GM23338 (cell line): ENCODE measurements at regions not wholly inside any gene's neighbourhood (a gene's known extent, or its start where the extent isn't known, plus 50 kb on each side); places are given as distances from the start of the nearest gene placed in this dataset.

ENCODE experiments used
- CREB1 ChIP-seq: fragments of 250-450 bp; sonication (Bioruptor Pico); IDR thresholded peaks from 2 replicates; pipeline ENCODE4 v1.5.0; 2020; ENCODE audit warnings: low read depth, mild to moderate bottlenecking, moderate library complexity
- EZH2 ChIP-seq: fragments of 200-600 bp; sonication (generic); IDR thresholded peaks from one replicate; pipeline ENCODE4 v1.8.0; 2017; ENCODE audit warnings: antibody characterized with exemption, mild to moderate bottlenecking, low read depth; ENCODE audit not compliant: unreplicated experiment
- EZH2phosphoT487 ChIP-seq: fragments of 200-600 bp; sonication (generic); IDR thresholded peaks from one replicate; pipeline ENCODE4 v1.8.1; 2018; ENCODE audit warnings: antibody characterized with exemption; ENCODE audit not compliant: unreplicated experiment
- JUNB ChIP-seq: IDR thresholded peaks from one replicate; pipeline ENCODE4 v1.6.1; 2016; ENCODE audit warnings: antibody characterized with exemption; ENCODE audit not compliant: unreplicated experiment
- NANOG ChIP-seq: IDR thresholded peaks from 2 replicates; pipeline ENCODE4 v1.6.1; 2016; ENCODE audit warnings: antibody characterized with exemption, borderline replicate concordance
- POLR2AphosphoS5 ChIP-seq: IDR thresholded peaks from 2 replicates; pipeline ENCODE4 v1.6.1; 2016; ENCODE audit warnings: antibody characterized with exemption, low read depth
- STAT1 ChIP-seq: IDR thresholded peaks from one replicate; pipeline ENCODE4 v1.6.1; 2016; ENCODE audit warnings: antibody characterized with exemption; ENCODE audit not compliant: unreplicated experiment
- ZNF114 ChIP-seq: fragments of 250-450 bp; sonication (Bioruptor Pico); IDR thresholded peaks from 2 replicates; pipeline ENCODE4 v1.5.0; 2020; ENCODE audit warnings: mild to moderate bottlenecking, moderate library complexity
- TF ChIP-seq, protein P1 (sequence below), 2 experiments: fragments of 200-600 bp in 1 of 2; sonication (generic) in 1 of 2; conservative IDR thresholded peaks; 2 replicates each; pipeline versions ENCODE4 v1.5.1 to v1.6.1; 2016 to 2017; ENCODE audit warnings: antibody characterized with exemption in 2 of 2, low read depth in 2 of 2, mild to moderate bottlenecking in 2 of 2, moderate library complexity in 1 of 2
- TF ChIP-seq, protein P2 (sequence below): IDR thresholded peaks from one replicate; pipeline ENCODE4 v1.6.1; 2018; ENCODE audit warnings: antibody characterized with exemption; ENCODE audit not compliant: unreplicated experiment
- TF ChIP-seq, protein P3 (sequence below): fragments of 250-450 bp; sonication (Bioruptor Pico); IDR thresholded peaks from 2 replicates; pipeline ENCODE4 v1.5.0; 2020; ENCODE audit warnings: mild to moderate bottlenecking, moderate library complexity
- TF ChIP-seq, protein P4 (sequence below): IDR thresholded peaks from 2 replicates; pipeline ENCODE4 v1.6.1; 2016; ENCODE audit warnings: antibody characterized with exemption

DNA sequence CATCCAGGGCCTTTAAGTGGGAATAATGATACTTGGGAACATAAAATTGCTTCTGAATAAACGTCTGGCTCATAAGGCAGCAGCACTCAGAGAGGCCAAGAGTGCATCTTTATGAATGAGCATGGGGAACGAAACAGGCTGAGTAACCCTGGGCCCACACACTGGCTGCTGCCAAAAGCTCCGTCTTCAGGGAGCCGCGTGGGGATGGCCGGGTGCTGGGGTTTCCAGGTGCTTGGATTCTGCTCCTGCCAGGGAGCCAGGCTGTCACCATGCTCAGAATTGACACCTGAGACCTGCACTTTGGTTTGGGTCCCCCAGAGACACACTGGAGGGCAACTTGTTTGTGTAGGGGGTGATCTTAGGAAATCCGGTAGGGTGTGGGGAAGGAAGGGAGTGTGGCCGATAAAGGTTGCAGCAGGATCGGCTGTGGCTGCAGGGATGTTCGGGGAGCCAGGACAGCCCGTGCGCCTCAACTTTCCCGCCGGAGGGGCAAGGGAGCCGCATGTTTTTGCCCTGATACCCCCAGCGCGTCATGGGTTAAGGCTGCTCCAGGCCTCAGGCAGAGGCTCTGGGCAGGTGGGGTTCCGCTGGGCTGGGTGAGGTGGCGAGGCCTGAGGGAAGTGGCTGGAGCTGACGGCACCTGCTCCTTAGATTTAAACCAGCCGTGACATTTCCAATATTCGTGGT is 101.8 kb downstream of the YTHDF1 start:
- TF ChIP-seq, protein P1, sequence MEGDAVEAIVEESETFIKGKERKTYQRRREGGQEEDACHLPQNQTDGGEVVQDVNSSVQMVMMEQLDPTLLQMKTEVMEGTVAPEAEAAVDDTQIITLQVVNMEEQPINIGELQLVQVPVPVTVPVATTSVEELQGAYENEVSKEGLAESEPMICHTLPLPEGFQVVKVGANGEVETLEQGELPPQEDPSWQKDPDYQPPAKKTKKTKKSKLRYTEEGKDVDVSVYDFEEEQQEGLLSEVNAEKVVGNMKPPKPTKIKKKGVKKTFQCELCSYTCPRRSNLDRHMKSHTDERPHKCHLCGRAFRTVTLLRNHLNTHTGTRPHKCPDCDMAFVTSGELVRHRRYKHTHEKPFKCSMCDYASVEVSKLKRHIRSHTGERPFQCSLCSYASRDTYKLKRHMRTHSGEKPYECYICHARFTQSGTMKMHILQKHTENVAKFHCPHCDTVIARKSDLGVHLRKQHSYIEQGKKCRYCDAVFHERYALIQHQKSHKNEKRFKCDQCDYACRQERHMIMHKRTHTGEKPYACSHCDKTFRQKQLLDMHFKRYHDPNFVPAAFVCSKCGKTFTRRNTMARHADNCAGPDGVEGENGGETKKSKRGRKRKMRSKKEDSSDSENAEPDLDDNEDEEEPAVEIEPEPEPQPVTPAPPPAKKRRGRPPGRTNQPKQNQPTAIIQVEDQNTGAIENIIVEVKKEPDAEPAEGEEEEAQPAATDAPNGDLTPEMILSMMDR (conservative IDR thresholded peaks at IDR 0.05; ENCODE audit: low read depth in 2 of 2): no peak
- TF ChIP-seq POLR2AphosphoS5 (no peak), EZH2 (no peak), CREB1 (no peak), EZH2phosphoT487 (no peak), JUNB (no peak), ZNF114 (CRISPR knock-in tag) (no peak), STAT1 (no peak), NANOG (no peak)
- TF ChIP-seq, protein P2, sequence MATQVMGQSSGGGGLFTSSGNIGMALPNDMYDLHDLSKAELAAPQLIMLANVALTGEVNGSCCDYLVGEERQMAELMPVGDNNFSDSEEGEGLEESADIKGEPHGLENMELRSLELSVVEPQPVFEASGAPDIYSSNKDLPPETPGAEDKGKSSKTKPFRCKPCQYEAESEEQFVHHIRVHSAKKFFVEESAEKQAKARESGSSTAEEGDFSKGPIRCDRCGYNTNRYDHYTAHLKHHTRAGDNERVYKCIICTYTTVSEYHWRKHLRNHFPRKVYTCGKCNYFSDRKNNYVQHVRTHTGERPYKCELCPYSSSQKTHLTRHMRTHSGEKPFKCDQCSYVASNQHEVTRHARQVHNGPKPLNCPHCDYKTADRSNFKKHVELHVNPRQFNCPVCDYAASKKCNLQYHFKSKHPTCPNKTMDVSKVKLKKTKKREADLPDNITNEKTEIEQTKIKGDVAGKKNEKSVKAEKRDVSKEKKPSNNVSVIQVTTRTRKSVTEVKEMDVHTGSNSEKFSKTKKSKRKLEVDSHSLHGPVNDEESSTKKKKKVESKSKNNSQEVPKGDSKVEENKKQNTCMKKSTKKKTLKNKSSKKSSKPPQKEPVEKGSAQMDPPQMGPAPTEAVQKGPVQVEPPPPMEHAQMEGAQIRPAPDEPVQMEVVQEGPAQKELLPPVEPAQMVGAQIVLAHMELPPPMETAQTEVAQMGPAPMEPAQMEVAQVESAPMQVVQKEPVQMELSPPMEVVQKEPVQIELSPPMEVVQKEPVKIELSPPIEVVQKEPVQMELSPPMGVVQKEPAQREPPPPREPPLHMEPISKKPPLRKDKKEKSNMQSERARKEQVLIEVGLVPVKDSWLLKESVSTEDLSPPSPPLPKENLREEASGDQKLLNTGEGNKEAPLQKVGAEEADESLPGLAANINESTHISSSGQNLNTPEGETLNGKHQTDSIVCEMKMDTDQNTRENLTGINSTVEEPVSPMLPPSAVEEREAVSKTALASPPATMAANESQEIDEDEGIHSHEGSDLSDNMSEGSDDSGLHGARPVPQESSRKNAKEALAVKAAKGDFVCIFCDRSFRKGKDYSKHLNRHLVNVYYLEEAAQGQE: no peak
- TF ChIP-seq, protein P3, sequence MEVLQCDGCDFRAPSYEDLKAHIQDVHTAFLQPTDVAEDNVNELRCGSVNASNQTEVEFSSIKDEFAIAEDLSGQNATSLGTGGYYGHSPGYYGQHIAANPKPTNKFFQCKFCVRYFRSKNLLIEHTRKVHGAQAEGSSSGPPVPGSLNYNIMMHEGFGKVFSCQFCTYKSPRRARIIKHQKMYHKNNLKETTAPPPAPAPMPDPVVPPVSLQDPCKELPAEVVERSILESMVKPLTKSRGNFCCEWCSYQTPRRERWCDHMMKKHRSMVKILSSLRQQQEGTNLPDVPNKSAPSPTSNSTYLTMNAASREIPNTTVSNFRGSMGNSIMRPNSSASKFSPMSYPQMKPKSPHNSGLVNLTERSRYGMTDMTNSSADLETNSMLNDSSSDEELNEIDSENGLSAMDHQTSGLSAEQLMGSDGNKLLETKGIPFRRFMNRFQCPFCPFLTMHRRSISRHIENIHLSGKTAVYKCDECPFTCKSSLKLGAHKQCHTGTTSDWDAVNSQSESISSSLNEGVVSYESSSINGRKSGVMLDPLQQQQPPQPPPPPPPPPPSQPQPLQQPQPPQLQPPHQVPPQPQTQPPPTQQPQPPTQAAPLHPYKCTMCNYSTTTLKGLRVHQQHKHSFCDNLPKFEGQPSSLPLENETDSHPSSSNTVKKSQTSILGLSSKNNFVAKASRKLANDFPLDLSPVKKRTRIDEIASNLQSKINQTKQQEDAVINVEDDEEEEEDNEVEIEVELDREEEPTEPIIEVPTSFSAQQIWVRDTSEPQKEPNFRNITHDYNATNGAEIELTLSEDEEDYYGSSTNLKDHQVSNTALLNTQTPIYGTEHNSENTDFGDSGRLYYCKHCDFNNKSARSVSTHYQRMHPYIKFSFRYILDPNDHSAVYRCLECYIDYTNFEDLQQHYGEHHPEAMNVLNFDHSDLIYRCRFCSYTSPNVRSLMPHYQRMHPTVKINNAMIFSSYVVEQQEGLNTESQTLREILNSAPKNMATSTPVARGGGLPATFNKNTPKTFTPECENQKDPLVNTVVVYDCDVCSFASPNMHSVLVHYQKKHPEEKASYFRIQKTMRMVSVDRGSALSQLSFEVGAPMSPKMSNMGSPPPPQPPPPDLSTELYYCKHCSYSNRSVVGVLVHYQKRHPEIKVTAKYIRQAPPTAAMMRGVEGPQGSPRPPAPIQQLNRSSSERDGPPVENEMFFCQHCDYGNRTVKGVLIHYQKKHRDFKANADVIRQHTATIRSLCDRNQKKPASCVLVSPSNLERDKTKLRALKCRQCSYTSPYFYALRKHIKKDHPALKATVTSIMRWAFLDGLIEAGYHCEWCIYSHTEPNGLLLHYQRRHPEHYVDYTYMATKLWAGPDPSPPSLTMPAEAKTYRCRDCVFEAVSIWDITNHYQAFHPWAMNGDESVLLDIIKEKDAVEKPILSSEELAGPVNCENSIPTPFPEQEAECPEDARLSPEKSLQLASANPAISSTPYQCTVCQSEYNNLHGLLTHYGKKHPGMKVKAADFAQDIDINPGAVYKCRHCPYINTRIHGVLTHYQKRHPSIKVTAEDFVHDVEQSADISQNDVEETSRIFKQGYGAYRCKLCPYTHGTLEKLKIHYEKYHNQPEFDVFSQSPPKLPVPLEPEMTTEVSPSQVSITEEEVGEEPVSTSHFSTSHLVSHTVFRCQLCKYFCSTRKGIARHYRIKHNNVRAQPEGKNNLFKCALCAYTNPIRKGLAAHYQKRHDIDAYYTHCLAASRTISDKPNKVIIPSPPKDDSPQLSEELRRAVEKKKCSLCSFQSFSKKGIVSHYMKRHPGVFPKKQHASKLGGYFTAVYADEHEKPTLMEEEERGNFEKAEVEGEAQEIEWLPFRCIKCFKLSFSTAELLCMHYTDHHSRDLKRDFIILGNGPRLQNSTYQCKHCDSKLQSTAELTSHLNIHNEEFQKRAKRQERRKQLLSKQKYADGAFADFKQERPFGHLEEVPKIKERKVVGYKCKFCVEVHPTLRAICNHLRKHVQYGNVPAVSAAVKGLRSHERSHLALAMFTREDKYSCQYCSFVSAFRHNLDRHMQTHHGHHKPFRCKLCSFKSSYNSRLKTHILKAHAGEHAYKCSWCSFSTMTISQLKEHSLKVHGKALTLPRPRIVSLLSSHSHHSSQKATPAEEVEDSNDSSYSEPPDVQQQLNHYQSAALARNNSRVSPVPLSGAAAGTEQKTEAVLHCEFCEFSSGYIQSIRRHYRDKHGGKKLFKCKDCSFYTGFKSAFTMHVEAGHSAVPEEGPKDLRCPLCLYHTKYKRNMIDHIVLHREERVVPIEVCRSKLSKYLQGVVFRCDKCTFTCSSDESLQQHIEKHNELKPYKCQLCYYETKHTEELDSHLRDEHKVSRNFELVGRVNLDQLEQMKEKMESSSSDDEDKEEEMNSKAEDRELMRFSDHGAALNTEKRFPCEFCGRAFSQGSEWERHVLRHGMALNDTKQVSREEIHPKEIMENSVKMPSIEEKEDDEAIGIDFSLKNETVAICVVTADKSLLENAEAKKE (CRISPR knock-in tag): no peak
- TF ChIP-seq, protein P4, sequence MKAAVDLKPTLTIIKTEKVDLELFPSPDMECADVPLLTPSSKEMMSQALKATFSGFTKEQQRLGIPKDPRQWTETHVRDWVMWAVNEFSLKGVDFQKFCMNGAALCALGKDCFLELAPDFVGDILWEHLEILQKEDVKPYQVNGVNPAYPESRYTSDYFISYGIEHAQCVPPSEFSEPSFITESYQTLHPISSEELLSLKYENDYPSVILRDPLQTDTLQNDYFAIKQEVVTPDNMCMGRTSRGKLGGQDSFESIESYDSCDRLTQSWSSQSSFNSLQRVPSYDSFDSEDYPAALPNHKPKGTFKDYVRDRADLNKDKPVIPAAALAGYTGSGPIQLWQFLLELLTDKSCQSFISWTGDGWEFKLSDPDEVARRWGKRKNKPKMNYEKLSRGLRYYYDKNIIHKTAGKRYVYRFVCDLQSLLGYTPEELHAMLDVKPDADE: no peak
